Mucosa of descending colon (tissue), 3 donors: ENCODE measurements at regions not wholly inside any gene's neighbourhood (a gene's known extent, or its start where the extent isn't known, plus 50 kb on each side); places are given as distances from the start of the nearest gene placed in this dataset.

ENCODE experiments used
- ATAC-seq: fragments of 200-7000 bp; cut with Tn5 transposase; one replicate; pipeline ENCODE4 v1.9.1; 2020; ENCODE audit warnings: mild to moderate bottlenecking, moderate library complexity
- DNase-seq, 3 donors: peaks; one replicate each; pipeline ENCODE4 v3.0.0-alpha.2; 2020
- H3K36me3 ChIP-seq: fragments of 200-600 bp; one replicate; pipeline ENCODE4 v1.8.0; 2021; ENCODE audit warnings: low read depth, mild to moderate bottlenecking
- H3K4me1 ChIP-seq: fragments of 200-600 bp; one replicate; pipeline ENCODE4 v1.8.0; 2021; ENCODE audit warnings: low read depth, mild to moderate bottlenecking
- H3K4me3 ChIP-seq: fragments of 200-600 bp; one replicate; pipeline ENCODE4 v1.8.0; 2021; ENCODE audit warnings: mild to moderate bottlenecking
- H3K9me3 ChIP-seq: fragments of 200-600 bp; one replicate; pipeline ENCODE4 v1.8.0; 2021; ENCODE audit warnings: mild to moderate bottlenecking
- CTCF ChIP-seq: fragments of 200-600 bp; IDR thresholded peaks from one replicate; pipeline ENCODE4 v1.8.0; 2022; ENCODE audit warnings: antibody characterized with exemption, mild to moderate bottlenecking
- intact Hi-C, 2 donors: fragments of 100-400 bp; cut with DNase I in 1 of 2; cut with micrococcal nuclease in 1 of 2; formaldehyde crosslinking; loops; one replicate each; pipeline versions ENCODE4 v1.11.0 to v1.11.1; 2022; cut with DNase I, micrococcal nuclease
- donor health status: DM: no; HTN: no; CAD: no; lungs with moderate emphysema.
- donor health status: DM: no; HTN: no; CAD: no.
- donor health status: DM: no; HTN: yes; CAD: no.

- no peak for TF ChIP-seq CTCF
- no peak for ATAC-seq
- no peak overlapping the region for H3K4me3 ChIP-seq
- intact Hi-C loops, result no loop called here
- no peaks in the 10 kb centered on the region for H3K4me1 ChIP-seq
- no peaks in the 10 kb centered on the region for H3K9me3 ChIP-seq
- no peaks in the 10 kb centered on the region for H3K36me3 ChIP-seq
- no peak for DNase-seq
These were observed 321.2 kb downstream of the PCDH7 start for GRCh38 chr4:31041385-31041784.

GRCh38 chr4:31041853-31042252 is 321.7 kb downstream of the PCDH7 start:
- intact Hi-C loops, result no loop called here
- ATAC-seq (no peak), DNase-seq (no peak)
- Histone ChIP-seq H3K9me3 (no peaks in the 10 kb centered on the region), H3K36me3 (no peaks in the 10 kb centered on the region), H3K4me3 (no peak overlapping the region), H3K4me1 (no peaks in the 10 kb centered on the region)
- no peak for TF ChIP-seq CTCF

GRCh38 chr4:31043382-31044062 is 323.4 kb downstream of the PCDH7 start:
- ATAC-seq, result no peak
- no peaks in the 10 kb centered on the region for H3K9me3 ChIP-seq
- TF ChIP-seq CTCF, result no peak
- H3K4me1 ChIP-seq, result no peaks in the 10 kb centered on the region
- H3K36me3 ChIP-seq, result no peaks in the 10 kb centered on the region
- intact Hi-C loops, result no loop called here
- no peak for DNase-seq
- no peak overlapping the region for H3K4me3 ChIP-seq

GRCh38 chr4:31045151-31045550 is 325.0 kb downstream of the PCDH7 start:
- no peak for TF ChIP-seq CTCF
- H3K4me3 ChIP-seq, result no peak overlapping the region
- intact Hi-C loops, result no loop called here
- ATAC-seq (no peak), DNase-seq (no peak)
- no peaks in the 10 kb centered on the region for H3K9me3 ChIP-seq
- no peaks in the 10 kb centered on the region for H3K4me1 ChIP-seq
- no peaks in the 10 kb centered on the region for H3K36me3 ChIP-seq

GRCh38 chr4:31045724-31046318 is 325.7 kb downstream of the PCDH7 start:
- ATAC-seq (peak; percentile 50), DNase-seq (peak in 1 of 3 donors; percentile 55)
- intact Hi-C loops, result no loop called here

More at GRCh38 chr4:31045724-31046318, 325.7 kb downstream of the PCDH7 start:
- no peak overlapping the region for H3K4me3 ChIP-seq
- H3K4me1 ChIP-seq, result no peaks in the 10 kb centered on the region
- no peak for TF ChIP-seq CTCF
- H3K36me3 ChIP-seq, result no peaks in the 10 kb centered on the region
- H3K9me3 ChIP-seq, result no peaks in the 10 kb centered on the region
